GM19324 (cell line): ENCODE measurements at regions not wholly inside any gene's neighbourhood (a gene's known extent, or its start where the extent isn't known, plus 50 kb on each side); places are given as distances from the start of the nearest gene placed in this dataset.
"Not testable (repeated sequence)": the region's sequence is repeated elsewhere in the genome, so short reads cannot be mapped to it uniquely, and the experiment has no call there.

Experiments
- ATAC-seq: cut with Tn5 transposase; IDR thresholded peaks from one replicate; pipeline ENCODE4 v1.9.1; 2021; ENCODE audit warnings: mild to moderate bottlenecking, moderate library complexity; ENCODE audit not compliant: unreplicated experiment, low FRiP score

- no peak for ATAC-seq
These were observed 1459.9 kb downstream of the GRIK2 start for GRCh38 chr6:102853249-102853955.

GRCh38 chr6:102848796-102849195, 1455.3 kb downstream of the GRIK2 start:
- no peak for ATAC-seq

- ATAC-seq = no peak
These were observed 1454.7 kb downstream of the GRIK2 start for GRCh38 chr6:102848210-102848609.

- no peak for ATAC-seq
These were observed 1447.6 kb downstream of the GRIK2 start for GRCh38 chr6:102841060-102841459.

GRCh38 chr6:102832021-102832420, 1438.5 kb downstream of the GRIK2 start:
- ATAC-seq = no peak

- no peak for ATAC-seq
These were observed 1426.6 kb downstream of the GRIK2 start for GRCh38 chr6:102820098-102820497.

GRCh38 chr6:102815207-102815606, 1421.7 kb downstream of the GRIK2 start:
- ATAC-seq = no peak

- ATAC-seq = no peak
These were observed 1420.2 kb downstream of the GRIK2 start for GRCh38 chr6:102813489-102814275.

- no peak for ATAC-seq
These were observed 1418.7 kb downstream of the GRIK2 start for GRCh38 chr6:102812242-102812641.

- not testable (repeated sequence) for ATAC-seq
These were observed 1415.5 kb downstream of the GRIK2 start for GRCh38 chr6:102808944-102809505.

- ATAC-seq = no peak
These were observed 1405.5 kb downstream of the GRIK2 start for GRCh38 chr6:102799051-102799450.

- no peak for ATAC-seq
These were observed 1405.1 kb downstream of the GRIK2 start for GRCh38 chr6:102798636-102799035.

GRCh38 chr6:102793752-102794151, 1400.2 kb downstream of the GRIK2 start:
- no peak for ATAC-seq

GRCh38 chr6:102774326-102774725, 1380.8 kb downstream of the GRIK2 start:
- ATAC-seq = no peak

- no peak for ATAC-seq
These were observed 1380.1 kb downstream of the GRIK2 start for GRCh38 chr6:102773636-102774035.

GRCh38 chr6:102766963-102767362, 1373.5 kb downstream of the GRIK2 start:
- no peak for ATAC-seq

GRCh38 chr6:102764317-102764716, 1370.8 kb downstream of the GRIK2 start:
- no peak for ATAC-seq

GRCh38 chr6:102763891-102764290, 1370.4 kb downstream of the GRIK2 start:
- no peak for ATAC-seq

- ATAC-seq = no peak
These were observed 1368.4 kb downstream of the GRIK2 start for GRCh38 chr6:102761872-102762271.

GRCh38 chr6:102759415-102759814, 1365.9 kb downstream of the GRIK2 start:
- no peak for ATAC-seq

- ATAC-seq = not testable (repeated sequence)
These were observed 1365.0 kb downstream of the GRIK2 start for GRCh38 chr6:102758536-102758935.
